ENCODE measurements at regions not wholly inside any gene's neighbourhood (a gene's known extent, or its start where the extent isn't known, plus 50 kb on each side); places are given as distances from the start of the nearest gene placed in this dataset.
"Not testable (repeated sequence)": the region's sequence is repeated elsewhere in the genome, so short reads cannot be mapped to it uniquely, and the experiment has no call there.

- no peak for DNase-seq
Measured at GRCh38 chr10:121302541-121303180, 295.6 kb downstream of the FGFR2 start.

- no peak for DNase-seq
Measured at GRCh38 chr10:121303287-121303890, 294.9 kb downstream of the FGFR2 start.

- no peak for DNase-seq
Measured at GRCh38 chr10:121305066-121305465, 293.2 kb downstream of the FGFR2 start.

- no peak for DNase-seq
Measured at GRCh38 chr10:121306159-121306673, 292.0 kb downstream of the FGFR2 start.

GRCh38 chr10:121307411-121307980 is 290.7 kb downstream of the FGFR2 start:
- no peak for DNase-seq

GRCh38 chr10:121308020-121308419 is 290.2 kb downstream of the FGFR2 start:
- no peak for DNase-seq

GRCh38 chr10:121309164-121309563 is 289.1 kb downstream of the FGFR2 start:
- no peak for DNase-seq

GRCh38 chr10:121310151-121310711 is 288.0 kb downstream of the FGFR2 start:
- no peak for DNase-seq

GRCh38 chr10:121311812-121312443 is 286.3 kb downstream of the FGFR2 start:
- DNase-seq = no peak

GRCh38 chr10:121312587-121312986 is 285.7 kb downstream of the FGFR2 start:
- DNase-seq = no peak

GRCh38 chr10:121313119-121313875 is 284.9 kb downstream of the FGFR2 start:
- DNase-seq = peak in 1 of 2 donors; percentile 32

- DNase-seq = no peak
Measured at GRCh38 chr10:121316432-121316831, 281.8 kb downstream of the FGFR2 start.

- no peak for DNase-seq
Measured at GRCh38 chr10:121317374-121317773, 280.9 kb downstream of the FGFR2 start.

GRCh38 chr10:121322046-121322445 is 276.2 kb downstream of the FGFR2 start:
- DNase-seq = no peak

GRCh38 chr10:121322776-121323175 is 275.5 kb downstream of the FGFR2 start:
- DNase-seq = no peak

- DNase-seq = no peak
Measured at GRCh38 chr10:121323443-121323842, 274.8 kb downstream of the FGFR2 start.

- DNase-seq = no peak
Measured at GRCh38 chr10:121324678-121325213, 273.5 kb downstream of the FGFR2 start.

- DNase-seq = no peak
Measured at GRCh38 chr10:121325490-121326231, 272.6 kb downstream of the FGFR2 start.

- DNase-seq = no peak
Measured at GRCh38 chr10:121326905-121327304, 271.3 kb downstream of the FGFR2 start.

GRCh38 chr10:121327727-121328126 is 270.5 kb downstream of the FGFR2 start:
- DNase-seq = no peak

GRCh38 chr10:121329631-121330030 is 268.6 kb downstream of the FGFR2 start:
- not testable (repeated sequence) for DNase-seq

Data from right lung (tissue), 2 donors.